ENCODE measurements at regions not wholly inside any gene's neighbourhood (a gene's known extent, or its start where the extent isn't known, plus 50 kb on each side); places are given as distances from the start of the nearest gene placed in this dataset.
A peak's percentile ranks its signal among the peaks of the same experiment; 100 is the strongest.

DNA sequence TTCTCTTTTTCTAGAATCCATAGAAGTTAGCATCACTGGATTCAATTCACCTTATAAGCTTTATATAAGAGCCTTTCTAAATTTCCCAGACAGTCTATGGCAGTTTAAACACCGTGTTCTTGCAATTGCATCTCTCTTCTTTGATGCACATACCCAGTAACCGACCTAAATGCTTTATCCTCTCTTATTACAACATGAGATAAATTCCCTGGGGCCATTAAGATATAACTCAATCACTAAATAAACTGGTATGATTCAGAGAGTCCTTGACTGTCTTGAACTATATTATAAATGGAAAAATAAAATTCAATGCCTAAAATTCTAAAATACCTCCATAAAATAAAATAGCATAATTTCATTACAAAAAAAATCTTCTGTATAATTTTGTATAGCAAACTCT lies 98.1 kb downstream of the DIRAS2 start:
- Mint-ChIP-seq H3K4me1 (no peaks in the 10 kb centered on the region), H3K27me3 (ENCODE audit: insufficient read depth) (no peaks in the 10 kb centered on the region), H3K27ac (no peak overlapping the region), H3K4me3 (no peak overlapping the region), H3K9me3 (peaks cover 7% of the 10 kb centered on the region), H3K36me3 (ENCODE audit: low read depth) (no peaks in the 10 kb centered on the region)
- Histone ChIP-seq H3K27ac (ENCODE audit: low read depth, low read length) (no peak overlapping the region), H3K9ac (ENCODE audit: extremely low read depth, low read length, poor library complexity, severe bottlenecking) (no peak overlapping the region), H3K9me3 (ENCODE audit: control insufficient read depth, low read length) (peaks cover 8% of the 10 kb centered on the region), H3K4me1 (ENCODE audit: control insufficient read depth, insufficient read depth, low read length) (no peaks in the 10 kb centered on the region), H3K36me3 (ENCODE audit: control insufficient read depth, insufficient read depth, low read length) (no peaks in the 10 kb centered on the region), H3K27me3 (ENCODE audit: control insufficient read depth, insufficient read depth, low read length, poor library complexity, severe bottlenecking) (no peaks in the 10 kb centered on the region), H3K4me3 (ENCODE audit: low read length) (no peak overlapping the region)
- DNase-seq, result no peak
- WGBS, 2 experiments (ENCODE audit: insufficient coverage in 1 of 2, insufficient read length in 1 of 2), result 90 to 98% methylated on average over 1 to 2 of the region's 2 CpGs
- TF ChIP-seq, protein P1, sequence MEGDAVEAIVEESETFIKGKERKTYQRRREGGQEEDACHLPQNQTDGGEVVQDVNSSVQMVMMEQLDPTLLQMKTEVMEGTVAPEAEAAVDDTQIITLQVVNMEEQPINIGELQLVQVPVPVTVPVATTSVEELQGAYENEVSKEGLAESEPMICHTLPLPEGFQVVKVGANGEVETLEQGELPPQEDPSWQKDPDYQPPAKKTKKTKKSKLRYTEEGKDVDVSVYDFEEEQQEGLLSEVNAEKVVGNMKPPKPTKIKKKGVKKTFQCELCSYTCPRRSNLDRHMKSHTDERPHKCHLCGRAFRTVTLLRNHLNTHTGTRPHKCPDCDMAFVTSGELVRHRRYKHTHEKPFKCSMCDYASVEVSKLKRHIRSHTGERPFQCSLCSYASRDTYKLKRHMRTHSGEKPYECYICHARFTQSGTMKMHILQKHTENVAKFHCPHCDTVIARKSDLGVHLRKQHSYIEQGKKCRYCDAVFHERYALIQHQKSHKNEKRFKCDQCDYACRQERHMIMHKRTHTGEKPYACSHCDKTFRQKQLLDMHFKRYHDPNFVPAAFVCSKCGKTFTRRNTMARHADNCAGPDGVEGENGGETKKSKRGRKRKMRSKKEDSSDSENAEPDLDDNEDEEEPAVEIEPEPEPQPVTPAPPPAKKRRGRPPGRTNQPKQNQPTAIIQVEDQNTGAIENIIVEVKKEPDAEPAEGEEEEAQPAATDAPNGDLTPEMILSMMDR (conservative IDR thresholded peaks at IDR 0.05), result no peak

DNA sequence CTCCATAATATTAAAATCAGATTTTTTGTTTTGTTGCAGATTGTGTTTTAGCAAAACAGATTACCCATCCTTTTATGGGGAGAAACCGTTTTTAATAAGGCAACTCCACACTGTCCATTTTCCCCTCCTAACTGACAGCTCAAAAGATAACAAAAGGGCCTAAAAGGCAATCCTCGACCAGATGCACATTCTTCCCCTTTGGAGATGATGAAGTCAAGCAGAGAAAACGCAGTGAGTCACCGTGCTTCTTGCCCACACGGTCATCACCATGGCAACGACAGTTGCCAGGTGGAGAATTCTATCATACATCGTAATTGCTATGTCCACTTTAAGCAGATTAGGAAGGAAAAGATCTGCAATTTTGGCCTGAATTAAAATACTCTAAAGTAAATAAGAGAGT lies 96.4 kb downstream of the DIRAS2 start:
- Histone ChIP-seq H3K27ac (ENCODE audit: low read depth, low read length) (peak overlapping the region; percentile 39), H3K9ac (ENCODE audit: extremely low read depth, low read length, poor library complexity, severe bottlenecking) (no peak overlapping the region), H3K9me3 (ENCODE audit: control insufficient read depth, low read length) (peaks cover 22% of the 10 kb centered on the region), H3K27me3 (ENCODE audit: control insufficient read depth, insufficient read depth, low read length, poor library complexity, severe bottlenecking) (no peaks in the 10 kb centered on the region), H3K4me1 (ENCODE audit: control insufficient read depth, insufficient read depth, low read length) (no peaks in the 10 kb centered on the region), H3K36me3 (ENCODE audit: control insufficient read depth, insufficient read depth, low read length) (no peaks in the 10 kb centered on the region), H3K4me3 (ENCODE audit: low read length) (no peak overlapping the region)
- TF ChIP-seq, protein P1 (conservative IDR thresholded peaks at IDR 0.05), result no peak
- H3K4me1 Mint-ChIP-seq, result no peaks in the 10 kb centered on the region
- 39 to 74% methylated on average over 5 to 7 of the region's 7 CpGs for WGBS, 2 experiments (ENCODE audit: insufficient coverage in 1 of 2, insufficient read length in 1 of 2)
- no peaks in the 10 kb centered on the region for H3K27me3 Mint-ChIP-seq (ENCODE audit: insufficient read depth)
- no peak overlapping the region for H3K4me3 Mint-ChIP-seq
- H3K36me3 Mint-ChIP-seq (ENCODE audit: low read depth), result no peaks in the 10 kb centered on the region
- no peak overlapping the region for H3K27ac Mint-ChIP-seq
- H3K9me3 Mint-ChIP-seq, result peaks cover 7% of the 10 kb centered on the region
- DNase-seq, result no peak

DNA sequence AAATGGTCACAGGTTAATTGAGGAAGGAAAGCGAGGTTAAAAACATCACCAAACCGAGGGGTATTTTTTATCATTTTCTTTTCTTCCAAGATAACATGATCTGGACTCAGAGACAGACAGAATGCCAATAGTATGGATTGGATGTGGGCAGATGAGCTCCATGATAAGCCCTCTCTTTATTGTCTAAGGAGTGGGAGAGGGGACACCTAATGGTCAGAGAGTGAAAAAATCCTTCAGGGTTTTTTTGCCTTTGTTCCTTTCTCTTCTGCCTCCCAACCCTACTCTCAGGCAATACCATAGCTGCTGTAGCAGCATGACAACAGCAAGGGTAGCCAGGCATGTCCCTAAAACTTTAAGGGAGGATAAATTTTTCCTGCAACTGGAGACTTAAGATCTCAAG lies 94.7 kb downstream of the DIRAS2 start:
- Mint-ChIP-seq H3K36me3 (ENCODE audit: low read depth) (no peaks in the 10 kb centered on the region), H3K4me3 (no peak overlapping the region), H3K27ac (no peak overlapping the region), H3K9me3 (peaks cover 7% of the 10 kb centered on the region), H3K4me1 (peaks cover 9% of the 10 kb centered on the region), H3K27me3 (ENCODE audit: insufficient read depth) (no peaks in the 10 kb centered on the region)
- H3K9me3 ChIP-seq (ENCODE audit: control insufficient read depth, low read length), result peaks cover 25% of the 10 kb centered on the region
- no peaks in the 10 kb centered on the region for H3K27me3 ChIP-seq (ENCODE audit: control insufficient read depth, insufficient read depth, low read length, poor library complexity, severe bottlenecking)
- peaks cover 4% of the 10 kb centered on the region for H3K4me1 ChIP-seq (ENCODE audit: control insufficient read depth, insufficient read depth, low read length)
- DNase-seq, result no peak
- 94 to 100% methylated on average over 2 of the region's 2 CpGs for WGBS, 2 experiments (ENCODE audit: insufficient coverage in 1 of 2, insufficient read length in 1 of 2)
- no peak overlapping the region for H3K9ac ChIP-seq (ENCODE audit: extremely low read depth, low read length, poor library complexity, severe bottlenecking)
- H3K36me3 ChIP-seq (ENCODE audit: control insufficient read depth, insufficient read depth, low read length), result no peaks in the 10 kb centered on the region
- TF ChIP-seq, protein P1 (conservative IDR thresholded peaks at IDR 0.05), result peak; percentile 57
- no peak overlapping the region for H3K4me3 ChIP-seq (ENCODE audit: low read length)
- no peak overlapping the region for H3K27ac ChIP-seq (ENCODE audit: low read depth, low read length)

All from endodermal cell (in vitro differentiated cells).